GM21576 (cell line): ENCODE measurements at regions not wholly inside any gene's neighbourhood (a gene's known extent, or its start where the extent isn't known, plus 50 kb on each side); places are given as distances from the start of the nearest gene placed in this dataset.
"Not testable (repeated sequence)": the region's sequence is repeated elsewhere in the genome, so short reads cannot be mapped to it uniquely, and the experiment has no call there.

Source experiments
- ATAC-seq: cut with Tn5 transposase; IDR thresholded peaks from one replicate; pipeline ENCODE4 v1.9.1; 2021; ENCODE audit warnings: mild to moderate bottlenecking, moderate library complexity; ENCODE audit not compliant: unreplicated experiment

DNA sequence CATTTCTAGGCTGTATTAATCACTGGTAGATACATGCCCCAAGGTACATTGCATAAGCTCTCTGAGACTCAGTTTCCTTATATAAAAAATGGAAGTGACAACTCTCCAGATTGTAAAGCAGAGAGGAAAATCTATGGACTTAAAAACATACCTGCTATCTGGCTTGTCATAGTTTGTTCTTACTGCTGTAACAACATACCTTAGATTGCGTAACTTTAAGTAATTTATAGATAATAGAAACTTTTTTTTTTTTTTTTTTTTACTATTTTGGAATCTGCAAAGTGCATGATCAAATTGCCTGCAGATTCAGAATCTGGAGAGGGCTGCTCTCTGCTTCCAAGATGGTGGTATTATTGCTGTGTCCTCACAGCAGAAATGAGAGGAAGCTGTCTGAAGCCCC is 827.7 kb upstream of the BRINP3 start:
- ATAC-seq = no peak

DNA sequence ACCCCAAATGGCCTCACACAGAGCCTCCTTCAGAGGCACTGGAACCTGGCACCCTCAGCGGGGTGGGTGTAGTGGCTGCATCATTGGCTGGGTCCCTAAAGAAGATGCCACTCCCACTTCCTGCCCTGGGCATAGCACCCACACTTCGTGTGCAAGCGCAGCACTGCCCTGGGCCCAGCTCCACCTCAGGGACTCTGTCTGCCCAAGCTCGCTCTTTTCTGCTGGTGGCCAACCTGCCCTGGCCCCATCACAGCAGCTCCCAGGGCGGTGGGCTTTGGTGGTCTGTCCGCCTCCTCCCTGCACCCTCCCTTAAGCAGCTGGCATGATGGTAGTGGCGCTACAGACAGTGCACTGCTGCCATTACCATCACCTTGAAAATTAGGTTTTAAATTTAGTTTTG is 829.3 kb upstream of the BRINP3 start:
- no peak for ATAC-seq

DNA sequence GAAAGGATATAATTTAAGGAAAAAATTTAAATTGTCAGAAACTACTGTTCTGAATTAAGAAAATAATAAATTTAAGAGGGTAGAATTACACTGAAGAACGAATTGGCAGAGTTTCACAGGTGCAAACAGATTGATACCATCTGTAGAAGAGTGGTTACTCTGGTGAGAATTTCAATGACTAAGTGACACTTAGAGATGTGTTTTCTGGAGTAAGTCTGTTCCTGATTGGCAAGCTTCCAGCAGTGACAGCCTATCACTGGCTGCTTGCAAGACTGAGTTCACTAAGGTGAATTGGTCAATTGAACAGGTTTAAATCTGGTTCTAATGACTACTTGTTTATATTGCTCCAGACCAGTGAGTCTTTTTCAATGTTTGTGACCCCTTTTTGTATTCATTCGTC is 838.2 kb upstream of the RGS18 start:
- no peak for ATAC-seq

DNA sequence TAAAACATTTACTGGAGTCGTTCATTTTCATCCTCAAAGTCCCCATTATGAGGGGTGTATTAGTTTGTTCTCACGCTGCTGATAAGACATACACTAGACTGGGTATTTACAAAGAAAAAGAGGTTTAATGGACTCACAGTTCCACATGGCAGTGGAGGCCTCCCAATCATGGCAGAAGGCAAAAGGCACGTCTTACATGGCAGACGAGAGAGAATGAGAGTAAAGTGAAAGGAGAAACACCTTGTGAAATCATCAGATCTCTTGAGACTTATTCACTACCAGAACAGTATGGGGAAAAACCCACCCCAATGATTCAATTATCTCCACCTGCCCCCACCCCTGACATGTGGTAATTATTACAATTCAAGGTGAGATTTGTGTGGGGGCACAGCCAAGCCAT is 830.4 kb upstream of the RGS18 start:
- no peak for ATAC-seq

DNA sequence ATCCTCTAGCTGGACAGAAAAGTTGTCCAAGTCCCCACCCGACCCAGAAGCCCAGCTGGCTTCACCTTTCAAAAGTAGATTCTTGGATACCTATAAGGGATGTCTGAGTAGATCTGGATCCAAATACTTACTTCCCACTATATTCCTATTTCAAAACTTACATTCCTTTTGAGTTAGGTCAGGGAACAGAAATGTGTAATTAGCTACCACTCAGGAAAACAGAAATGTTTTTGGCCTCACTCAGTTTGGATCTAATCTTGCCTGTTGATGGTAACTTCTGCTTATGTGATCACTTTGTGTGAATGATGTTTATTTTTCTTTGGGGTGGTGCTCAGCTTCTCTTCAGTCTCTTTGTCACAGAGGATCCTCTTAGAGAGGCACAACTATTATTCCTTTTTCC is 814.4 kb upstream of the RGS18 start:
- ATAC-seq = no peak

DNA sequence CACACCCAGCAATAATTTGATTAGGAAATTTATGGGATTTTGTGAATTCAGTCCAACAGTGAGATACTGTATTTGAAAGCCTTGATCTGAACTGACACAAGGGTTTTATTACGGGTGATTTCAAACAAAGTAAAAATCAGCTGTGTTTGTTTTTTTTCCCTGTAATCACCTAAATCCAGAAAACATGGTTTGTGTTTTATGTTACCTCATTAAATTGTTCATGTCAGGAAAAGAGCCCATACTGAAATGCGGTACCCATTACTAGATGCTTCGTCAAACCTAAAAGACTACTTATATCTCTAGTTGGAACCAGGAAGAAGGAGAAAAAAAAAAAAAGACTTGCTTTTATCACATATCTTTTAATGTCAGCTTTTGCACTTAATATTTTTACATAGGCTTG is 811.9 kb upstream of the RGS18 start:
- ATAC-seq = no peak

DNA sequence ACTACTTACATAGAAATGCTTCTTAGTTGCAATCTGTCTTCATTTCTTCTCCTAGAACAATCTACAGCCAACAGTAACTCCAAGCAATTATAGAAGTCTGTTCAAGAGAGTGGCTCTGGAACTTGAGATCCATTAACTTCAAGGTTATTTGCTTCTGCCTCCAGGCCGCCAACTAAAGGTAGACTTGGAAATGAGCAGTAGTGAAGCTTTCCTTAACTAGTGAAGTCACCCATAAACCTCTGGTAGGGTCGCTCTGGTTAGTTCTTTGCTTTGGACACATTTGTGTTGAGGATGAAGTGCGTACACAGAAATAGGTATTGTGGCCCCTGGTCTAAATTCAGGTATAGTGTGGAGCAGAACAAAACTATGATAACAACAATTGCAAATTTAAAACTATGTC is 809.9 kb upstream of the RGS18 start:
- ATAC-seq = no peak

DNA sequence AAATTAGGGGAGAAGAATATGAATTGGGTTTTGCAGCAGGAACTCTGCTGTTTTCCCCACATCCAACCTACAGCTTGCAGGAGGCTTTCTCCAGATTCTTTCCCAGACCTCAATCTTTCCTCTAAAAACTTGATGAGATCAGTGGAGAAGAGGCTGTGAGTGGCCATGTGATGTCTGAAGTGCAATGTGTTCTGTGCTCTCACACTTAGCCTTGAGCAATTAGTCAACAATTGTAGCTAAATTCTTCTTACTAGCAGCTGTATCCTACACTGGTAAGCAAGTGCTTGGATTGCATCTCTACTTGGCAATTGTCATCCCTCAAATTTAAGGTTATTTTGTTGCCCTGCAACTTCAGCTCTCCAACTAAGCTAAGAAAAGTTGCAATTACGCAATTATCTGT is 807.3 kb upstream of the RGS18 start:
- no peak for ATAC-seq

DNA sequence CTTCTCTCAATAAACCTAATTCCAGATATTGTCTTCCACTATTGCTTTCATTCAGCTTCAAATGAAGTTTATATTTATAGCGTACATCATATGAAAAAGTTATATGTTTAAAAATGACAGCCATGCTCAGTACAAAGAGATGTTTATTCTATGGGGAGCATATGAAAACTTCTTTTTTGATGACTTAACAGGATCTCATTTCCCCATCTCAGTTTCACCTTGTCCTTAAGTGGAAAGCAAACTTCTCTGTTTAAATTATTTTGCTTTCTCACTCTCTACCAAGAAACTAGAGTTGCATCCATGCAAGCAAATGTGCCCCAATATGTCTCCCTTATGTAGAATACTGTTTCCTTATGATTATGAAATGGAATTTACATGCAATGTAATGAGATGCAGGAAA is 799.5 kb upstream of the RGS18 start:
- ATAC-seq = no peak

DNA sequence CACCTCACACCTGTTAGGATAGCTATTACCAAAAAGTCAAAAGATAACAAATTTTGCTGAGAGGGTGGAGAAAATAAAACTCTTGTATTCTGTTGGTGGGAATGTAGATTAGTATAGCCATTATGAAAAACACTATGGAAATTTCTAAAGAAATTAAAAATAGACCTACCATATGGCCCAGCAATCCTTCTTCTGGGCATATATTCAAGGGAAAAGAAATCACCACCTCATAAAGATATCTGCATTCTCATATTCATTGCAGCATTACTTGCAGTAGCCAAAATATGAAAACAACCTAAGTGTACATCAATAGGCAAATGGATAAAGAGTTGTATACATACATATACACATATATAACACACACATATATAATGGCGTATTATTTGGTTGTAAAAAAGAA is 791.6 kb upstream of the RGS18 start:
- ATAC-seq = no peak

DNA sequence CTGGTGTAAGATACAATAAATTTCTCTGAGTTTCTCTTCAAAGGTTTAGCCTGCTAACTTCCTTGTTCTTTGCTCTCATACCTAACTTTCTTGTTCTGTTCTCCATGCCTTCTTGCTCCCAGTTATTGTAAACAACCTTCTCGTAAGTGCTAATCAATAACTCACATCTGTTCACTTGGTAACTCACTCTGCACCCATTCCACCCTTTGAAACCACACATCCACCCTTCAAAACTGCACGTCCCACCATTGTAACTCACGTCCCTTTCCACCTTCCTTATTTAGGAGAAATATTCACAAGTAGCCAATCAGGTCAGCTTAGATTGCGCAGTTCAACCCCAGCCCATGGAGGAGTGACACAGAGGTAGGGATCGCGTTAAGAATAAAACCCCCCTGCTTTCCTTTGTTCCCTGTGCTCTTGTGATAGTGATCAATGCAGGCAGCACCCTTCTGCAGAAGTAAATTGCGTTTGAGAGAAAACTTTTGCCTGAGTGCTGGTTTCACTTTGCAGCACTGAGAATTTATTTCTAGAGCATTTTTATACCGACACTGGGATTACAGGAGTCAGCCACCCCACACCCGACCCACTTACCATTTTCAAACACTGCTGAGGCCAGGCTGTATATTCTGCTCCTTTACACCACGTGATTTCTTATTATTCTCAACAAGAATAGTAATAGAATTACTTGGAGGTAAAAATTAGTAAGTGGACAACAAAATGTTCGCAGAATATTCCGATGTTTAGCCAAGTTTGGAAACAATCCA is 789.2 kb upstream of the RGS18 start:
- ATAC-seq = no peak

DNA sequence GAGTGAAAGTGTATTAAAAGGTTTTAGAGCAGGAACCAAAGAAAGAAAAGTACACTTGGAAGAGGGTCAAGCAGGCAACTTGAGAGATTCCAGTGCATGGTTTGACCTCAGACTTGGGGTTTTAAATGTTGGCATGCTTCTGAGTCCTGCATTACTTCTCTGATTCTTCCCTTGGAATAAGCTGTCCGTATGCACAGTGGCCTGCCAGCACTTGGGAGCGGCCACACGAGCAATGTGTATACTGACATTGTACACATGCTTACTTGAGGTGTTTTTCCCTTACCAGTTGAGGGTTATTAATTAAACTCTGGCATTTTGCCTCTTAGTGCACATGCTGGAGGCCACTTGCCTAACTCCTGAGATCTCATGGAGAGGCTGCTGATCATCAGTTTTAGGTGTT is 786.6 kb upstream of the RGS18 start:
- ATAC-seq = no peak

DNA sequence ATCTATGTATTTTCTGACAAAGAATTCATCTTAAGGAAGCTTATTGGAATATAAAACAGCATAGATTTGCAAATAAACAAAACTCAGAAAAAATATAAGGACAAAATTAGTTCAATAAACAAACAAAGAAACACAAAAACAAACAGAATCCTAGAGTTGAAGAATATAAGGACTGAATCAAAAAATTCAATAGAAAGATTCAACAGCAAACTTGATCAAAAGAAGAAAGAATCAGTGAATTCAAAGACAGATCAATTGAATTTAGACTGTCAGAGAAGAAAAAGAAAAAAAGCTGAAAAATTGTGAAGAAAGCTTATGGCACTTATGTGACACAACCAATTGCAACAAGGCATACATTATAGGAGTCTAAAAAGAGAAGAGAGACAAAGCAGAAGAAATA is 770.0 kb upstream of the RGS18 start:
- ATAC-seq = no peak

DNA sequence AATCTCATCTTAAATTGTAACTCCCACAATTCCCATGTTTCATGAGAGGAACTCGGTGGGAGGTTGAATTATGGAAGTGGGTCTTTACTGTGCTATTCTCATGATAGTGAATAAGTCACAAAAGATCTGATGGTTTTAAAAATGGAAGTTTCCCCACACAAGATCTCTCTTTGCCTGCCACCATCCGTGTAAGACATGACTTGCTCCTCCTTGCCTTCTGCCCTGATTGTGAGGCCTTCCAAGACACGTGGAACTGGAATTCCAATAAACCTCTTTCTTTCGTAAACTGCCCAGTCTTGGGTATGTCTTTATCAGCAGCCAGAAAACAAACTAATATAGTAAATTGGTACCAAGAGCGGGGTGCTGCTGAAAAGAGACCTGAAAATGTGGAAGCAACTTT is 761.6 kb upstream of the RGS18 start:
- no peak for ATAC-seq

DNA sequence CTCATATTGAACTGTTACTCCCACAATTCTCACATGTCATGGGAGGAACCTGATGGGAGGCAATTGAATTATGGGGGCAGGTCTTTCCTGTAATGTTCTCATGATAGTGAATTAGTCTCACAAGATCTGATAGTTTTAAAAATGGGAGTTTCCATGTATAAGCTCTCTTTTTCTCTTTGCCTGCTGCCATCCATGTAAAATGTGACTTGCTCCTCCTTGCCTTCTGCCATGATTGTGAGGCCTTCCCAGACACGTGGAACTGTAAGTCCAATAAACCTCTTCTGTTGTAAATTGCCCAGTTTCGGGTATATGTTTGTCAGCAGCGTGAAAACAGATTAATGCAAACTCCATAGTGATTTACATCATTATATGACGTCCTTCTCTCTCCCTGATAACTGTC is 759.7 kb upstream of the RGS18 start:
- no peak for ATAC-seq

DNA sequence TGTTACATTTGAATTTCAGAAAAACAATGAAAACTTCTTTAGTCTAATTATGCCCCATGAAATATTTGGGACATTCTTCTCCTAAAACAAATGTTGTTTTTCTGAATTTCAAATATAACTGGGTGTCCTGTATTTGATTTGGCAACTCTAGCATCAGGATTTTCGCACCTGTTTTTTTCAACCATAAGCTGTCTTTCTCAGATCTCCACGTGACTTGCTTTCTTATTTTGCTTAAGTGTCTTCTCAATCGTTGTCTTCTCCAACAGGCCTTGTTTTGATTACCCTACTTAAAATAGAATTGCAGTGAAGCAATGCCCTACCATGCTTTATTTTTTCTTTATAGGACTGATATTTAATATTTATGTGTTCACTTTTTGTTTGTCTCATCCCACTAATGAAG is 752.8 kb upstream of the RGS18 start:
- no peak for ATAC-seq

DNA sequence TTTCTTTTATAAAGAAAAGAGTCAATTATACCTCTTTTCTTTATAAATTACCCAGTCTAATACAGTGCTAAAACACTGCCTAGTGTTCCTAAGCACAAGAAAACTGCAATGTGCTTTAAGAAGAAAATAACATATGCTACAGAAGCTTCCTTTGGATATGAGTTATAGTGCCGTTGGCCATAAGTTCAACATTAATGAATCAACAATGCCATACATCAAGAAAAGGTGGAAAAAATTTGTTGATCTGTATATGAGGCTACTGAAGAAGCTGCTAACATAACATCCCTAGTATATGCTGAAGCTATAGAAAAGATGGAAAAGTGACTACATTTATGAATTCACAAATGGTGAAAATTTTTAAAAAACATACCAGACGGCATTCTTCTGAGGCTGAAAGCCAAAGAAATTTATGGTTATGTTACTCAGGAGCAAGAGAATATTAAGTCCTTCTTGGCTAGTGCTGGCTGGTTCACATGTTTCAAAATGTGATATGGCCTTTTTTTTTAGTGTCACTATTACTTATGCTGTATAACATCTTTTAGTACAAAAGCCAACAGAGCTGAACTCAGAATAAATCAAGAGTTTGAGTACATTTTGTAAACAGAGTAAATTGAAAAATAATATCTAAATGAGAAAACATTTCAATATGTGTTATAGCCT is 743.2 kb upstream of the RGS18 start:
- no peak for ATAC-seq

DNA sequence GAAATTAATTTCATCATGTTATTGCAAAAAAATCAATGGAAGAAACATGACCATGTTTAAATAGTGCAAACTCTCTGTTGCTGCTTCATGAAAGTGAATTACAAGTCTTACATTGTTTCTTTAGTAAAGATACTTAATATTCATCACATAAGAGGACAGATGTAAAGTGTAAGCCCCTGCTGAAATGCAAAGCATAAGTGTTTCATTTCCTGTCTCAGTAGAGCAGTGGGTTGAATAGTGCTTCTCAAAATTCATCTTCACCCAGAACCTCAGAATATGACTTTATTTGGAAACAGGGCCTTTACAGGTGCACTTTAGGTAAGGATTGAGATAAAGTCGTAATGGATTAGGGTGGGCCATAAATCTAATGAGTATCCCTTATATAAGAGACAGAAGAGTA is 738.4 kb upstream of the RGS18 start:
- ATAC-seq = no peak

DNA sequence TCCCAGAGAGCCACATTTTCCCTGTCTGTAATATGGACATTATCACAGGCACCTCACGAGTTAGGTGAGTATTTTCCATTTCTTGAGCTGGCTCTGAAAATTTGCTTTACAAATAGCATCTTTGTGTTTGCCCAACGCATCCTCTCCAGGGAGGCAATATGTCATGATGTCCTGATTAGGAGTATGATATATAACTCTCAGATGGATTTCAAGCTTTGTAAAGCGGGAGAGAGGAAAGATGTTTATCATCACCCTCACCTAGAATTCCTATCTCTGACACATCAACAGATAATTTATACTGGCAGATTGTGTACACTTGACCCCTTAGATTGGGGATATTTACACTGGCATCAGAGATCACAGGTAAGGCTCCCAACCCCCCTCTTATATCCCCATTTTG is 730.7 kb upstream of the RGS18 start:
- no peak for ATAC-seq

DNA sequence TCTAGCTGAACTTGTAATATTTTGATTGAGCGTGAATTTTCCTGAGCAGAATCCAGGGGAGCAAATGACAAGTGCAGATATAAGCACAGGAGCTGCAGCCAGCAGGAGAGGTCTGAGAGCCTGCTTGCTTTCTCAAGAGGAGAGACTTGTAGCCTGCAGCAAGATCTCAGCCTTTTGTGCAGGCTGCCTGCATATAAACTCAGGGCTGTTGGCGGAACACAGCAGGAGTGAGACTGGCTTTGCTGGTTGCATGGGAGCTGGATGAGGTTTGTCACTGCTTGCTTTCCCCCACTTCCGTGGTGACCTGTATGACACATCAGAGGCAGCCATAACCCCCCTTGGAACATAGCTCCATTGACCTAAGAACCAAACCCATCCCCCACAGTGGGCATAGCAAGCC is 725.4 kb upstream of the RGS18 start:
- no peak for ATAC-seq

DNA sequence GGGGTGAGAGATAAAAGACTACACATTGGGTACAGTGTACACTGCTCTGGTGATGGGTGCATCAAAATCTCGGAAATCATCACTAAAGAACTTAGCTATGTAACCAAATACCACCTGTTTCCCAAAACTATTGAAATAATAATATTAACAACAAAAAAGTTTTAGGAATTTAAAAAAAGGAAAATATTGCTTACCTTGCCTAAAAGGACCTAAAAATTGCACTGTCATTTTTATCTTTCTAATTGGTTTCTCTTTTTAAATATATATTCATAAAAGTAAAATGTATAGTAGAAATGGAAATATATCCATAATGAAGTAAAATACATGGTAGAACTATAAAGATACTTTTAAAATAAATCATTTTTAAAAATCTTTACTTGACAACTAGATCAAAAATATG is 719.3 kb upstream of the RGS18 start:
- ATAC-seq = no peak

DNA sequence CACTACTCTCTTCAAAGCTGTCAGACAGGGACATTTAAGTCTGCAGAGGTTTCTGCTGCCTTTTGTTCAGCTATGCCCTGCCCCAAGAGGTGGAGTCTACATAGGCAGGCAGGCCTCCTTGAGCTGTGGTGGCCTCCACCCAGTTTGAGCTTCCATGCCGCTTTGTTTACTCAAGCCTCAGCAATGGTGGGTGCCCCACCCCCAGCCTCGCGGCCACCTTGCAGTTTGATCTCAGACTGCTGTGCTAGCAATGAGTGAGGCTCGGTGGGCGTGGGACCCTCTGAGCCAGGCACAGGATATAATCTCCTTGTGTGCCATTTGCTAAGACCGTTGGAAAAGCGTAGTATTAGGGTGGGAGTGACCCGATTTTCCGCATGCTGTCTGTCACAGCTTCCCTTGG is 710.0 kb upstream of the RGS18 start:
- ATAC-seq = not testable (repeated sequence)

DNA sequence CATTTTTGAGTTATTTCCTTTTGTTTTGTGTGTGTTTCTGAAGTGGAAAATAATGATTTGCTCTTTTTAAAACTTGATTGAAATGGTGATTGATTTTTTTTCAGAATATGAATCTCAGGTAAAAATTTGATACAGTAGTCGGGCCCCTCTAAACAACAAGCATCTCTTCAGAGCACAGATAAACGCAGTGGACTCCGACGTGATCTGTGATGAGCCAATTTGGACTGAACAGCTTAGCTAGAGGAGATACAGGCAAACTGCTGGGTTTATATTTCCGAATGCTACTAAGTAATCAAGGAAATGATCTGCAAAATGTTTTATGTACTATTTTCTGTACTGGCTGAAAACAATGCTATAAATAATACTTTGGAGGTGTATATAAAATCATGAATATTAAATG is 705.7 kb upstream of the RGS18 start:
- ATAC-seq = no peak
